Sigmoid colon (tissue), 6 donors: ENCODE measurements at regions not wholly inside any gene's neighbourhood (a gene's known extent, or its start where the extent isn't known, plus 50 kb on each side); places are given as distances from the start of the nearest gene placed in this dataset.

Source experiments
- DNase-seq: peaks from one replicate; pipeline ENCODE4 v3.0.0-alpha.2; 2019
- H3K27ac ChIP-seq, 4 donors: fragments of 200-600 bp; sonication (generic); one replicate each; pipeline ENCODE4 v1.5.1; 2016 to 2019; ENCODE audit warnings: mild to moderate bottlenecking in 1 of 4
- H3K27me3 ChIP-seq, 3 donors: fragments of 200-600 bp; sonication (generic); one replicate each; pipeline ENCODE4 v1.5.1; 2019; ENCODE audit warnings: mild to moderate bottlenecking in 1 of 3
- H3K36me3 ChIP-seq, 4 donors: fragments of 200-600 bp; sonication (generic); one replicate each; pipeline ENCODE4 v1.5.1; 2016 to 2019
- H3K4me1 ChIP-seq, 4 donors: fragments of 200-600 bp; sonication (generic); one replicate each; pipeline ENCODE4 v1.5.1; 2017 to 2019
- H3K4me3 ChIP-seq, 4 donors: fragments of 200-600 bp; sonication (generic); one replicate each; pipeline ENCODE4 v1.5.1; 2017 to 2019; ENCODE audit warnings: mild to moderate bottlenecking in 2 of 4, moderate library complexity in 1 of 4
- H3K9me3 ChIP-seq, 4 donors: fragments of 200-600 bp in 3 of 4; sonication (generic) in 3 of 4; one replicate each; pipeline versions ENCODE4 v1.5.1 to v1.6.1; 2013 to 2019
- CTCF ChIP-seq, 4 experiments: fragments of 450-650 bp in 3 of 4; fragments of 200-600 bp in 1 of 4; IDR thresholded peaks; one replicate each; pipeline ENCODE4 v1.5.1; 2016 to 2019; ENCODE audit warnings: antibody characterized with exemption in 4 of 4, mild to moderate bottlenecking in 3 of 4, moderate library complexity in 2 of 4
- EP300 ChIP-seq, 4 donors: sonication (generic); formaldehyde crosslinking; IDR thresholded peaks; one replicate each; pipeline ENCODE4 v1.6.1; 2017; ENCODE audit warnings: antibody characterized with exemption in 4 of 4
- POLR2A ChIP-seq, 2 donors: fragments of 450-650 bp; IDR thresholded peaks; one replicate each; pipeline ENCODE4 v1.6.1; 2016; ENCODE audit warnings: antibody characterized with exemption in 2 of 2, mild to moderate bottlenecking in 2 of 2, moderate library complexity in 2 of 2
- POLR2AphosphoS5 ChIP-seq, 4 donors: sonication (generic); formaldehyde crosslinking; IDR thresholded peaks; one replicate each; pipeline ENCODE4 v1.6.1; 2017; ENCODE audit warnings: antibody characterized with exemption in 4 of 4
- WGBS, 2 donors: extraction: QIAGEN DNeasy Blood & Tissue Kit; methylation state at CpG; one replicate each; pipeline ENCODE4 v1.1.7; 2013; 5-methylcytosine and 5-hydroxymethylcytosine counted together
- intact Hi-C: fragments of 100-400 bp; cut with DNase I; formaldehyde crosslinking; loops from one replicate; pipeline ENCODE4 v1.15.1; 2023
- donor health status: healthy with polysubstance abuse.
- donor health status: healthy.

GRCh38 chrX:138917781-138918180, 206.3 kb upstream of the FGF13 start:
- Histone ChIP-seq H3K9me3 (no peaks in the 10 kb centered on the region), H3K27ac (no peak overlapping the region), H3K27me3 (no peaks in the 10 kb centered on the region), H3K4me3 (no peak overlapping the region), H3K36me3 (no peaks in the 10 kb centered on the region), H3K4me1 (no peaks in the 10 kb centered on the region)
- intact Hi-C loops: no loop called here
- WGBS, 2 donors: 59 to 60% methylated on average over 2 of the region's 2 CpGs
- TF ChIP-seq POLR2A (IDR thresholded peaks at IDR 0.05): no peak
- no peak for TF ChIP-seq CTCF (IDR thresholded peaks at IDR 0.05)
- TF ChIP-seq EP300 (IDR thresholded peaks at IDR 0.05): no peak
- TF ChIP-seq POLR2AphosphoS5 (IDR thresholded peaks at IDR 0.05): no peak
- no peak for DNase-seq

- Histone ChIP-seq H3K4me3 (no peak overlapping the region), H3K4me1 (no peaks in the 10 kb centered on the region), H3K27me3 (no peaks in the 10 kb centered on the region), H3K36me3 (no peaks in the 10 kb centered on the region), H3K9me3 (no peaks in the 10 kb centered on the region), H3K27ac (no peak overlapping the region)
- intact Hi-C loops: no loop called here
- DNase-seq: no peak
- TF ChIP-seq POLR2A (IDR thresholded peaks at IDR 0.05) (no peak), POLR2AphosphoS5 (IDR thresholded peaks at IDR 0.05) (no peak), CTCF (IDR thresholded peaks at IDR 0.05) (no peak), EP300 (IDR thresholded peaks at IDR 0.05) (no peak)
Measured at GRCh38 chrX:138914767-138915166, 203.2 kb upstream of the FGF13 start.

DNA sequence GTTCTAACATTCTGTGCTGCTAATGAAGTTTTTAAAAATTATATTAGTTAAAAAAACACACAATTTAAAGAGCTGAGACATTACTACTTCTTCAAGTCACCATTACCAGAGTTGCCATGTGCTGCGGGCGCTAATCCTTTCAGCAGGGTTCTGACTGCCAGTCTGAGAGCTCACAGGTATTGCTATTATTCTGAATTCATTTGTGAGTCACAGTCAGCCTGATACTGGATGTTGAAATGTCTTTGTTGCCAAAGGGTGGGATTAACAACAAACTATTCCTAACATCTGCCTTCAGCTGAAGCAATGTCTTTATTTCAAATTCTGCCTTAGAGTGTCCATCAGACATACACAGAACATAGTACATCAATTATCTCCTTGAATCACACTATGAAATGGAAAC, 197.1 kb upstream of the FGF13 start:
- intact Hi-C loops: no loop called here
- Histone ChIP-seq H3K27me3 (no peaks in the 10 kb centered on the region), H3K4me1 (no peaks in the 10 kb centered on the region), H3K36me3 (no peaks in the 10 kb centered on the region), H3K4me3 (no peak overlapping the region), H3K27ac (no peak overlapping the region), H3K9me3 (no peaks in the 10 kb centered on the region)
- DNase-seq: no peak
- TF ChIP-seq POLR2A (IDR thresholded peaks at IDR 0.05): no peak
- TF ChIP-seq CTCF (IDR thresholded peaks at IDR 0.05): no peak
- TF ChIP-seq POLR2AphosphoS5 (IDR thresholded peaks at IDR 0.05): no peak
- no peak for TF ChIP-seq EP300 (IDR thresholded peaks at IDR 0.05)
- 94 to 97% methylated on average over 2 of the region's 2 CpGs for WGBS, 2 donors

- intact Hi-C loops: no loop called here
- TF ChIP-seq CTCF (IDR thresholded peaks at IDR 0.05): no peak
- no peak for TF ChIP-seq POLR2AphosphoS5 (IDR thresholded peaks at IDR 0.05)
- TF ChIP-seq EP300 (IDR thresholded peaks at IDR 0.05): no peak
- TF ChIP-seq POLR2A (IDR thresholded peaks at IDR 0.05): no peak
- no peaks in the 10 kb centered on the region for H3K4me1 ChIP-seq
- DNase-seq: no peak
- H3K27ac ChIP-seq: no peak overlapping the region
- no peak overlapping the region for H3K4me3 ChIP-seq
- no peaks in the 10 kb centered on the region for H3K27me3 ChIP-seq
- no peaks in the 10 kb centered on the region for H3K9me3 ChIP-seq
- WGBS, 2 donors: 57 to 73% methylated on average over 6 of the region's 6 CpGs
- no peaks in the 10 kb centered on the region for H3K36me3 ChIP-seq
Measured at GRCh38 chrX:138897621-138898492, 186.3 kb upstream of the FGF13 start.

DNA sequence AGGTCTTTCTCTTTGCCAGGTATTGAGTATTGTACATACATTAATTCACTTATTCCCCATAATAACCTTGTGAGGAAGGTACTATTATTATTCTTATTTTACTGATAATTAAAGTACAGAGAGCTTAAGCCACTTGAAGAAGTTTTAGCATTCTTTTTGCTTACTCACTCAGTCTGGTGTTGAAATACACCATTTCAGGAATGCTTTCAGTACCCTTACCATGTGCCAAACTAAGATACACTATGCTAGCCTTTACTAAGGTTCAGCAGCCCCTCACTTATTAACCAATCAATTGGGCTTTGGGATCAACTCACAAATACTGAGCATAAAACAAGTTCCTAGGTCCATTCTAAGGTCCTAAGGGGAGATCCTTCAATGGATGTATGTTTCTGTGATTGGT, 179.0 kb upstream of the FGF13 start:
- Histone ChIP-seq H3K9me3 (no peaks in the 10 kb centered on the region), H3K27ac (no peak overlapping the region), H3K4me3 (no peak overlapping the region), H3K36me3 (no peaks in the 10 kb centered on the region), H3K27me3 (no peaks in the 10 kb centered on the region), H3K4me1 (no peaks in the 10 kb centered on the region)
- no peak for DNase-seq
- no peak for TF ChIP-seq EP300 (IDR thresholded peaks at IDR 0.05)
- TF ChIP-seq POLR2AphosphoS5 (IDR thresholded peaks at IDR 0.05): no peak
- TF ChIP-seq POLR2A (IDR thresholded peaks at IDR 0.05): no peak
- no peak for TF ChIP-seq CTCF (IDR thresholded peaks at IDR 0.05)
- intact Hi-C loops: no loop called here
